GM21390 (cell line): ENCODE measurements at regions not wholly inside any gene's neighbourhood (a gene's known extent, or its start where the extent isn't known, plus 50 kb on each side); places are given as distances from the start of the nearest gene placed in this dataset.

ENCODE experiments used
- ATAC-seq: cut with Tn5 transposase; IDR thresholded peaks from one replicate; pipeline ENCODE4 v1.9.1; 2021; ENCODE audit not compliant: unreplicated experiment

DNA sequence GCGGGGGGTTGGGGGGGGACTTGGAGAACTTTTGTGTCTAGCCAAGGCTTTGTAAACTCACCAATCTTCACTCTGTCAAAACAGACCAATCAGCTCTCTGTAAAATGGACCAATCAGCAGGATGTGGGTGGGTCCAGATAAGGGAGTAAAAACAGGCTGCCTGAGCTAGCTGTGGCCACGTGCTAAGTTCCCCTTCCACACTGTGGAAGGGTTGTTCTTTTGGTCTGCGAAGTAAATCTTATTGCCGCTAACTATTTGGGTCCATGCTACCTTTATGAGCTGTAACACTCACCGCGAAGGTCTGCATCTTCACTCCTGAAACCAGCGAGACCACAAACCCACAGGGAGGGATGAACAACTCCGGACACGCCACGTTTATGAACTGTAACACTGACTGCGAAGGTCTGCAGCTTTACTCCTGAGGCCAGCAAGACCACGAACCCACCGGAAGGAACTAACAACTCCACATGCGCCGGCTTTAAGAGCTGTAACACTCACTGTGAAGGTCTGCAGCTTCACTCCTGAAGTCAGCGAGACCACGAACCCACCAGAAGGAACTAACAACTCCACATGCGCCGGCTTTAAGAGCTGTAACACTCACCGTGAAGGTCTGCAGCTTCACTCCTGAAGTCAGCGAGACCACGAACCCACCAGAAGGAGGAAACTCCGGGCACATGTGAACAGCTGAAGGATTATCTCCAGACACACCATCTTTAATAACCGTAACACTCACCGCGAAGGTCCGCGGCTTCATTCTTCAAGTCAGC, 186.6 kb downstream of the ID4 start:
- peak; percentile 92 for ATAC-seq

DNA sequence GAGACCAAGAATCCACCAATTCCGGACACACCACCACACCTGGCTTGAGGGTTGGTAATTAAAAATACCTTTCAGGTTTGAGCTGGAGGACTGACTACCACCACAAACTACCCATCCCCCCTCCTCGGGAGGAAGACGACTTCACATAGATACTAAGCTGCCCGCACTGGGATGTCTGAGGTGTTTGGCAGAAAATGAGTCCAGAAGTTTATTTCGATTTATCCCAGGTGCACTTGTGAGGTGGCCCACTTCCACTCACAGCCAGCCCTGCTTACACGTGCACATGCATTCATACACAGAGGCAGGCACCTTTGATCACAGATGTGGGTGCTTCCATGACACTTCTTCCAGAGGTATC, 187.1 kb downstream of the ID4 start:
- no peak for ATAC-seq

- no peak for ATAC-seq
Measured at GRCh38 chr6:20024978-20025377, 187.3 kb downstream of the MBOAT1 start.

DNA sequence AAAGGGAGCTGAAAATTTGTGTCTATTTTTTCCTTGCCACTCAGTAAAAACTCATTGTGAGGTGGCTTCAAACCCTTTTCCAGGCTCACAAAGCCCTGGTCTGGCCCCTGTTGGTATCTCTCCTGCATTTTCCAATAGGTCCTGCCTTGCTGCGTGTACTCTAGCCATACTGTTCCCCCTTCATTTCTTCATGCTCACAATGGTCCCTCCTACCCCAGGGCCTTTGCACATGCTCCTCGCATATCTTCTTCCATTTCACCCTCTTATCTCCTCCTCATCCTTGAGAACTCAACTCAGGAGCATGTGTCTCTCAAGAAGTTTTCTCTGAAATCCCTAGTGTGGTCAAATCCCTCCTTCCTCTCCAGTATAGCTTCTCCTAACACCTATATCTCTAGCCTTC, 186.6 kb downstream of the MBOAT1 start:
- no peak for ATAC-seq

DNA sequence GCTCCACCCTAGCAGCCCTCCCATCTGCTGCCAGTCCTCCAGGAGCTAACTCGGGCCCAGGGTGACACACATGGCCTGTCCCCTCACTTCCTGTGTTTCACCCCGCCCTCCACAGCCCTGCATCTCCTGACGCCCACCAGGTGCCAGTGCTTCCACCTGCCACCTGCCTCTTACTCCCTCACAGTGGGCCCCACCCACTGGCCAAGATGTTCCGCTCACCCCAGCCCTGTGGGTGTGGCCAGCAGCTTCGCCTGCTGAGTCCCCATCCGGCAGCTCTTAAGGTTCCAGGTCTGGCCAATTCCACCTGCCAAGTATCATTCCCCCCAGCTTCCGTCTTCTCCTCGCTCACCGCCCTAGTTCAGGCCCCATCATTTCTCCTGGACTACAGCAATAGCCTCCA, 184.1 kb downstream of the MBOAT1 start:
- ATAC-seq = no peak

GRCh38 chr6:20028562-20028961, 183.7 kb downstream of the MBOAT1 start:
- ATAC-seq = no peak

GRCh38 chr6:20029979-20030378, 182.3 kb downstream of the MBOAT1 start:
- ATAC-seq = no peak

DNA sequence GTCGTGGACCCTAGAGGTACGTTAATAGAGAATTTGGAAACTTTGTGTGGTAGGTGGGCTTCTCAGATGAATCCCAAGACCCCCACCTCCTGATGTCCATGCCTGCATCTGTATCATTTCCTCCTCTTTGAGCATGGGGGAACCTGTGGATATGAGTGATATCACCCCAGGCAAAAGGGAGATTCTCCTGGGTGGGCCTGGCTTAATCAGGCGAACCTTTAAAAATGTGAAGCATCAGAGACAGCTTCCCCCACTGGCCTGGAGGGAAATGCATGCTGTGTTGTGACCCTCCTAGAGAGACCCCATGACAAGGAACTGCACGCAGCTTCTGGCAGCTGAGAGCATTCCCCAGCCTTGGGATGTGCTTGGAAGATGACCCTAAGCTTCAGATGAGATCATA, 180.9 kb downstream of the MBOAT1 start:
- no peak for ATAC-seq

GRCh38 chr6:20033697-20034407, 178.4 kb downstream of the MBOAT1 start:
- no peak for ATAC-seq

GRCh38 chr6:20034408-20034769, 177.9 kb downstream of the MBOAT1 start:
- ATAC-seq = no peak

GRCh38 chr6:20036141-20036677, 176.1 kb downstream of the MBOAT1 start:
- ATAC-seq = no peak

- no peak for ATAC-seq
Measured at GRCh38 chr6:20038410-20039204, 173.7 kb downstream of the MBOAT1 start.

- no peak for ATAC-seq
Measured at GRCh38 chr6:20044883-20045282, 167.4 kb downstream of the MBOAT1 start.
